LHCN-M2 (cell line): ENCODE measurements at regions not wholly inside any gene's neighbourhood (a gene's known extent, or its start where the extent isn't known, plus 50 kb on each side); places are given as distances from the start of the nearest gene placed in this dataset.

Experiments used
- DNase-seq: peaks from one replicate; pipeline ENCODE4 v3.0.0-alpha.2; 2012; ENCODE audit warnings: low read depth

DNA sequence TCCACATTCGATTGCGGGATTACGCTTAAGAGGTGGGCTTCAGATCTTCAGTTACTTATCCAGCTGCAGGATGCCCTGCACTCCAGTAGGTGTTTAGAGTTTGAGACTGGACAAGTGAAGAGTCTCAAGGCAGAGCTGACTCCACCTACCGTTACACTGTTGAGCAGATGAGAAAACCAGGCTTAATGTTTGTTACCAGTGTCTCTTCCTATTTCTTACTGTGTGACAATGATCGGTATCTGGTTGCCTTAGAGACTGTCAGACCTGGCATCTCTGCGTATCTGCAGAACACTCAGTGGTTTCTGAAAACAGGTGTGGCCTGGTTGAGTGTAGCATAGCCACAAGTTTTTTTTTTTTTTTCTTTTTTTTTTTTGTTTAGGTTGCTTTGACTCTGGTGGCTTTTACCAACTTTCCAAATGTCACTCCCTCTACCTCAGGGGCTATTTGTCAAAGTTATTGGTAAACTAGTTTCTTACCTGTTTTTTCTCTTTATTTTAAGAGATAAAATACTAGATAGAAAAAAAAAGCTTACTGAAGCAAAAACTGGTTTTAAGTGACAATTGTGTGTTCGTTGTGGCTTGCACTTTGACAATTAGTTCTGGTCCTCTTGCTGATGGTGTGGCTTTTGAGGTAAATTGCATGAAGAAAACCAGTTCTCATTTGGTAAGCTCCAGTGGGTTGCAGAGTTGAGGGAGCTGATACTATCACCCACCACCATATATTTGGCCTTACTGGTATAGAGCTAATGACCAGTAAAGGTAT lies 284.8 kb downstream of the ETS1 start:
- DNase-seq, result no peak

DNA sequence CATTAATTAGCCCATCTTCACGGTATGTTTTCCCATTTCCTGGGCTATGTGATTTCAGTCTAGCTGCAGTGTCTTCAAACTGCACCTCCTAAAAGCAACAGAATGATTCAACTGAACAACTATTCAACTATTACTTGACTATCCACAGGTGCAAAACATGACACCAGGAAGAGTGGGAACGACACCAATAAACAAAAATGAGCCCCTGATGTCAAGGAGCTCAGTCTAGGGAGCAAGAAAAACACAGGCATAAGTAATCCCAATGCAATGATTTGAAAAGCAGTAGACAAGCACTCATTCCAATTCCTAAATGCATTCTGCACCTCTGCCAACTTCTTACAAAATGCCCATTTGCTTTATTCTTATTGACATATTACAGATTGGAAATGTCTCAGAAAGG lies 285.6 kb downstream of the ETS1 start:
- no peak for DNase-seq

DNA sequence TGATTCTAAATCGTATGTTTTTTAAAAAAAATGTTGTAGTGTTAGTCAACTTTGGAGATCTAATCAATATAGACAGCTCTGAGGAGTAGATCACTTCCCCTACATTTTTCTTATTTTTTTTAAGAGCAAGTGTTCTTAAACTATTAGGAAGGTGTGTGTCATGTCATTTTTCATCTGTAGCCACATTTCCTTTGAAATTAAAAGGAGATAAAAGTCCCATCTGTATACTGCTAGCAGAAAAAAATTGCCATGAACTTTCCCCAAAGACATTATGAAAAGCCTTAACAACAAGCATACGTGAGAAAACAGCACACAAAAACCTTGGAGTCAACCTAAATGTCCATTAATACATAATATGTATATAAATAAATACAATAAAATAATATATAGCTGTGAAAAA lies 286.6 kb downstream of the ETS1 start:
- no peak for DNase-seq

DNA sequence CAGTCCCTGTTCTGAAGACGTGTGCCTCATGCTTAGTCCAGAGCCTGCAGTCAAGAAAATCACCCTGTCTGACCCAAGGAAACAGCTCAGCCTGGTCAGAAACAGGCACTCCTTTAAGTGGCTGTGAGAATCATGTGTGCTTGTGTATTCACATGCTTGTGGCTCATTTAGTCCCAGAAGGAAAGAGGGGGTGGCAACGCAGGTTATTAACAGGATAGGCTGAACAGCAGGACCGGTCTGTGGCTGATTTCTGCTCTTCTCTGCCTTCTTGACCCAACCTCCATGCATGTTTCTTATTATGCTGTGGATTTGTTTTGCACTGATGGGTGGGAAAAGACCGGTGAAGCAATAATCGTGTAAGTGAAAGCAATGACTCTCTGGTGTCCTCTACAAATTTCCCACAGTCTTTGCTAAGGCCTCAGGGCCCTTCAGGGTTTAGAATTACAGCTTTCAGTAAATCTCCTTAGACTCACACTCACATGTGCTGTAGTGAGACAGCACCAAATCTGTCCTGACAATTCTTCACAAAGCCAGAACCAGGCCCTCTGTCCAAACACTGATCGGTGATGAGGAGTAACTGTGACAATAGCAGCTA lies 288.1 kb downstream of the ETS1 start:
- peak; percentile 18 for DNase-seq

DNA sequence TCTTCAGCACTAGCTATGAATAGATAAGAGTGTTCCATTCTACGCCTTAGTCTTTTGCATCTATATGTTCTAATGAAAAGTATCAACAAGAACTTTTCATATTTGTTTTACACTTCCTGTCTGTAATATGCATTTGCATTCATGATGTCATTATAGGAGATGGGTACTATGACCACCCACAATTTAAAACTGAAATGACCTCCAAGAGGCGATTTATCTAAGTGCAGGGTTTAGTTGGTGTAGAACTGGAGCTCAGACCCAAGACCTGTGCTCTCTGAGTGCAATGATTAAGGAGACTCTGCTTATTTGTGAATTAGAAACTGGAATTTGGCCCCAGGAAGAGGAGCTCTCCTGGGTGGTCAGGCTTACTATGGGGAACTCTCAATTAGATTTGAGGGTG lies 289.1 kb downstream of the ETS1 start:
- no peak for DNase-seq

DNA sequence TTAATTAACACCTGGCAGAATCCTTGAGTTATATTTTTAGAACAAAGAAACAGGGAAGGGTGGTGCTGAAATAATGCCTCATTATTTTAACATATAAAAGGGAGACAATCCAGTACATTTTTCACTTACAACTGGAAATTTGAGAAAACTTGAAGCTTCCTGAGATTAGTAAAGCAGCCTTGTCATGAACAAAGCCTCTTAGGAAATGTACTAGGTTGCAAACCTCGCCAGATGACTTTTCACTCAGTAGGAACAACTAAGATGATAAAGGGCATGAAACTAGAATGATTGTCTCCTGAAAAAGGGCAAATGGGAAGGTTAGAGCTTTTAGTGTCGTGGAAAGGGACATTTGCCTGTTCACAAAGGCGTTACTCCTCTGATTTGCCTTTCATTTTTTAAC lies 289.6 kb downstream of the ETS1 start:
- no peak for DNase-seq

DNA sequence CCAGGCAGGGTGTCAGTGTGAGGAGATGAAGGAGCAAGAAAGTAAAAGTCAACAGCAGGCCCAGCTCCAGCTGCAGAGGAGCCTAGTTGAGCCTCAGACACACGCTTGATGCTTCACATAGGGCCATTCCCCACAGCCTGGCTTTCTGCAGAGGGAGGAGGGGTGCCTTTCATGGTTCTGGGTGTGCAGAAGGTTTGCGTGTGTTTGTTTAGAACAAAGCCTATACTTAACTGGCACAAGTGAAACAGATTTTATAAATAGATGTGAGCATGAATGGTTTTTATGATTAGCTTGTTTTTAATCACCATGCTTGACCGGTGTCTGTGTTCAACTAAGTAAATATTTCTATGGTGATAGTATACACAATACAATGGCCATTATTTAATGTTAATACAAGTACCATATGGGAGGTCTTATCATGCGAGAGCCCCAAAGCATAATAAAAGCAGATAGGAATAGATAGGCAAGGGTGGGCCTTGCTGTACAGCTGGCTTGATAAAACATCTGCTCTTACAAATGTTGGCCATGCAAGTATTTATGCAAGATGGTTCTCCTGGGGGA lies 290.2 kb downstream of the ETS1 start:
- DNase-seq, result no peak

DNA sequence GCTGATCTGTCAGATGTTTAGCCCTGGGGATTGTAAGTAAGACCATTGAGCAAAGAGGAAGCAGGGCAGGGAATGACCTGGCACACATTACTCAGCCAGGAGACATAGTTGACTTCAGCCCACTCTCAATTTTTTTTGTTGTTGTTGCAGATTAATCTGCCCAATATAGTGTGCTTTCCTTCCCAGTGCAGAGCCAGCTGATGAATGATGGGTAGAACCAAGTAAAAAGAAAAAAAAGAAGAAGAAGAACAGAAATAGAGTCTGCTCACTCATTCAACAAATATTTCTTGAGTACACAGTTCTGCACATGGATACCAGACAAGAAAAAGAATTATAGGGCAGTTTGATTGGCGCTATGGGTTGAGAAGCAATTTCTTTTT lies 292.7 kb downstream of the ETS1 start:
- no peak for DNase-seq

DNA sequence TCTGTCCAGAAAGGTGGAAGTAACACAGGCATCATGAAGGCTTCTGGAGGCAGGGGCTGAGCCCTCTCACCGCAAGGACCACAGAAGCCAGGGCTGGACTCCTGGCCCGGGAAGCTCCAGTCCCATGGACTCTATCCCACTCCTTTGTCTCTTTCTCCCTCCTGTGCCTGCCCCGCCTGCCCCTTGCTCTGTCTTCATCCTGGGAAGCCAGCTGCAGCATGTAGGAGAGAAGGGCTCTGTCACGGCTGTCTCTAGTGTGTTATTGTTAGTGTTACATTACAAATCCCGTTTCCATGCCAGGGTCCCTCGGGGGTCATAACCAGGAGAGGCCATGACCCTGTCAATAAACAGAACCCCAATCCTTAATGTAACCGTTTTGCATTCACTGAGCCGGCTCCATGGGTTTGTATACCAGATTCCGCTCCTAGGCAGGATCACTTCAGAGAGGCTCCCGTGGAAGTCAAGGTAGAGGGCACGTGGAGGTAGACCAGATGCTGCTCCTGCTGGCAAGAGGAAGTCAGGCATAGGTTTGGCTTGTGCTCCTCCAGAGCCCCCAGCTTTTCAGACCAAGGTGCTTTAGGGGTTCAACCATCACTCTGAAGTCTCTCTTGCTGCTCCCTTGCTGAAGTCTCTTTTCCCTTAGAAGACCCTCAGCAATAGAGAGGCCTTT lies 293.2 kb downstream of the ETS1 start:
- DNase-seq, result no peak

DNA sequence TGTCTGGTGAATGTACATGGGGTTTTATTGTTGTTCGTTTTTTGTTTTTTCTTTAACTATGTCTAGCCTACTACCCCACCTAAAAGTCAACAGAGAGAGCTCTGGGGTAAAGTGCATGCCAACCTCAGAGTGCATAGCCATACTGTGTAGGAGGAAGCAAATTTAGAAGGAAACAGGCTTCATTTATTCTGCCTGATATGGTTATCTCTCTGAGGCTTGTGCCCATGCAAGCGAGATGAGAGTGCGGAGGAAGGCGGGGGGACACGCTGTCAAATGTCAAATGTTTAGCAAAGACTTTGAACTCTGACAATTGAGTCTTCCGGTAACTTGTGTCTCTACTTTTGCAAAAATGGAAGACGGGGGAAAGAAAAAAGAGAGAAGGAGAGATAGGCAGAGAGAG lies 295.5 kb downstream of the ETS1 start:
- no peak for DNase-seq

DNA sequence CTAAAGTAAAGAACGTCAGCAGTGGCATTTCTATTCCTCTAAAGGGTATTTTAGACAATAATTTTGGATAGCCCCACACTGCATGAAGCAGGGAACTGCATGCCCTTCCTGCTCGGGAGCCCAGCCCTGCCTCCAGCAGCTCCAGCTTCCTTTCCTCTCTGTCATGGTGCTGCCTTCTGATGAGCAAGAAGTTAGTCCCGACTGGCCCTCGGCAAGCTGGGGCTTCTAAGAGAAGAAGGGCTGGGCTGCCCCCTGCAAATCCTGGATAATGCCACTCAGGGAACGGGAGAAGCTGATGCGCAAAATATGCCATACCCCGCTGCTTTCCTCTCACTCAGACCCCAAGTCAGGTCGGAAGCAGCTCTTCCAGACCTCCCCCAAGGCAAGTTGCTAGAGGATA lies 296.4 kb downstream of the ETS1 start:
- no peak for DNase-seq

DNA sequence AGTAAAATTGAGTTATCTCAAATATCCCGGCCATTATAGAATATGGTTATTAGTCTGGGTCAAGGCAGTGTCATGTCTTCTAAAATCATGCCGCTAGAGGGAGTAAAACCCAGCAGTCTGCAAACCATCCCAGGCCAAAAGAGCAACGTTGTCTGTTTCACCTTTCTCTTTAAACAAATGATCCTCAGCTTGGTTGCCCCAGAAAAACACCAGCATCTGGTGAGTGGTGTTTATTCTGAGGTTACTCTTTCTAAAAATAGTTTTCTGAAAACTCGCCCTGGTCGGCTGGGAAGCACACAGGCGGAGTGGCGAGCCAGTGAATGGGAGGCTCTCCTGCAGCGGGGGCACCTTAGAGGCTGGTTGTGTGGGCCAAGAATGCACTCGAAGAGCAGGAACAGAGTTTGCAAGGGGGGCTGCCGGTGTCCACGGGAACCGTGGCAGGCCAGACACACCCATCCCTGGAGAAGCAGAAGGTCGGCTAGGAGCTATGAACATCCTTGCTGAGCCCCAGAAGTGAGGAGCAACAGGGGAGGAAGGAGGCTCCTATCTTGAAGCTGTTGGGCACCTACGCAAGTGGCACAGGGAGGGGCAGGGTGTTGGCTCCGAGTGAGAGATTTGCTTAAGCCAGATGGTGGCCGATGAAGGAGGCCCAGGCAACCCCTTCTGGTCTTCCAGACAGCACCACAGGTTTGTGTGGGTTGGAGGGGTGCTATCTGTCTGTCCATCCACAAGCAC lies 297.1 kb downstream of the ETS1 start:
- DNase-seq, result peak; percentile 75

DNA sequence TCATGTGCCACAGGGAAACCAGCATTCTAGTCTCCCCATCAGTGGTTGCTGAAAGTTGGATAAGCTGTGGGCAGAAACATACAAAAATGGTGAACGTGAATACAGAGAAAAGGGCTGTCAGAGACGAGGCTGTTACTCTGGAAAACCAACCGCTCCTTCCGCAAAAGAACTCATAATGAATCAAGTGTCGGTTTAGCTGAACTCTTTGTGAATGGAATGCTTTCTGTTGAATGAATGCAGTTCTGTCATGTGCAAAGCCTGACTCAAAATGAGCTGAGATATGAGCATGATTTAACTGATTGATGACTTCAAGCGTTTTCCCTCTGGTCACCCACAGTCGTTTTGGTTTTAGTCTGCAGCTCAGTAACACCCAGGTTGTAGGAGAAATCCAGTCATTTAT lies 298.3 kb downstream of the ETS1 start:
- no peak for DNase-seq

DNA sequence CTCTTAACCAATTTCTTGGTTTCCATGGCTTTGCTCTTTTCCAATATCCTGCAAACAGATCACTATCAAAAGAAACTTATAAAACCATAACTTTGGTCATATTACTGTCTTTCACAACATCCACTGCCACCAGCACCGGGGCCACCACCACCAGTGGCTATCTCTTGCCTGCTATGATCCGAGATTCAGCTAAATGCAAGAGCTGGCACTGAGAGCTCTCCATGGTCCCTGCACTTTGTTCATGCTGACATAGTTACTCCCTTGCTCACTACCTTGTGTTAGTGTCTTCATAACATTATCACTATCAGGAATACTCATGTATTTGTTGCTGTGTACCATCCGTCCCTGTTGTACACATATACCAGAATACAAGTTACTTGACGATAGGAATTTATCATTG lies 299.0 kb downstream of the ETS1 start:
- DNase-seq, result no peak

DNA sequence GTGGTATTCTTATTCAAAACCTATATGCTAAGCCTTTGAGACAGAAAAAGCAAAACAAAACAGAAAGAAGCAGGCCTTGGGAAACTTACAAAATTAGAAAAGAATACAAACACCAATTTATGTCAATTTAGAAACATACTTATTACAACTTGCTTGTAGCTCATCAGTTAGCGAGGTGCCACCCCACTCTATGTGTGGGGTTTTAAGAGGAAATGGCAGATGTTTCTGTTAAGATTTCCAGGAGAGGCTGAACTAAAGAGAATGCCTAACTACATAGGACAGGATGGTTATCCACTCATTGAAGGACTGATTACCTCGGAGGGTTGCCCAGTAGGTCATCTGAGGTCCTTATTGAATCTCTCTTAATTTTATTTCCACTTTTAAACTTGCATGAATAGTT lies 302.0 kb downstream of the ETS1 start:
- DNase-seq, result no peak

DNA sequence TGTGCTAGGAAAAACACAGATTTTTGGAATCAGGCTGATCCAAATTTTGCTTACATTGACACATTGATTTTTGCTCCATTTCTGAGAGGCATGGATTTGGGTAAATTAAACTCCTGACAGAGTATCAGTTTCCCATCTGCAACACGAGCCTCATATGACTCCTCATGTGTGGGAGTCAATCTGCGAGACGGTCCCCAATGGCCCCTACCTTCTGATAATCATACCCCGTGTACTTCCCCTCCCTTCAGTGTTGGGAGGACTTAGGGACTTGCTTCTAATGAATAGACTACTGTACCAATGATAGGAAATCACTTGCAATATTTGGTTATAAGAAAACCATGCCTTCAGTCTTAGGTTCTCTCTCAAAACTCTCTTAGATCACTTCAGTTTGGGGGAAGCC lies 302.7 kb downstream of the ETS1 start:
- DNase-seq, result no peak

DNA sequence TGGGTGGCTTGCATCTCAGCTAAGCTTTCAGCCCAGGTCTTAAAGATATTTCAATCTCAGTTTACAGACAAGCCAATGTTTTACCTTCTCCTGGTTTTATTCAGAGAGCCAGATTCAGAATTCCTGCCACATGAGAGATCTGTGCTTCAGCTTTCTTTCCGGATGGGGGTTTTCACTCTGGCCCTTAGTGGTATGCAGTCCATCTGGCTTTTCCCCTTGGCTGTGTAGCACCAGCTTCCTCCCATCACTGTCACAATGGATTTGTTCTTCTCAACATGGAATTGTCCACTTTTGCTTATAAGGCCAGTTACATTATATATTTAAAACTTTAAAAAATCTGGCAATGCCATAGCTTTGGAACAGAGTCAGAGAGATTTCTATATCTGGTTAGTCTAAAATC lies 303.9 kb downstream of the ETS1 start:
- peak; percentile 15 for DNase-seq

DNA sequence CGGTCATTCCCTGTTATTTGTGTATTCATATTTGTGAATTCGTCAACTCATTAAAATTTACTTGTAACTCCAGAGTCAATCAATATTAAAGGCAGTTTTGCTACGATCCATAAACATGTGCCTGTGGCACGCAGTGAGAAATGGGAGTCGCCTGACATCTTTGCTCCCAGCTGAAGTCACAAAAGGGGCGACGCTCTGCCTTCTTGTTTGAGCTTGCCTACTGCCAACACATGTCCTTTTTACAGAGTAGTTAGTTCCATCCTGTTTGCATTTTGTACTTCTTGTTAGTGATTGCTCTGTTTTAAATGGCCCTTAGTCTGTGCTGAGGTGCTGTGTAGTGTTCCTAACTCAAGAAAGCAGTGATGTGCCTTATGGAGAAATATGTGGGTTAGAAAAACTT lies 305.3 kb downstream of the ETS1 start:
- no peak for DNase-seq

DNA sequence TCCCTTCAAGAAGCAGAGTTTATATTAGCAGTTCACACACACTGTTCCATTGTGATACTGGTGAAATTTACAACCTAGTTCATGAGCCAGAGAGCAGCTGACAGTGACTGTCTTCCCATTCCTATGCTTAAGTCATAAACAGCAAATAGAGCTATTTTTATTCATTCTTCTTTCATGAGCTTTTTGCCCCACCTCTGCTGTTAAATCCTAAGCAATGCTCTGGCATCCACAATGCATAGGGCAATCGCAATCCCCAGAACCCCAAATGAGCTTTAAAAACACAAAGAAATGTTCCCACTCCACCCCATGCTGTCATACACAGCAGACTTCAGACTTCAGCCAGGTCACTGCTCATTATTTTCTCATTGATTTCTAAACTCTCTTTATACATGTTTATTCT lies 307.5 kb downstream of the ETS1 start:
- peak; percentile 53 for DNase-seq

DNA sequence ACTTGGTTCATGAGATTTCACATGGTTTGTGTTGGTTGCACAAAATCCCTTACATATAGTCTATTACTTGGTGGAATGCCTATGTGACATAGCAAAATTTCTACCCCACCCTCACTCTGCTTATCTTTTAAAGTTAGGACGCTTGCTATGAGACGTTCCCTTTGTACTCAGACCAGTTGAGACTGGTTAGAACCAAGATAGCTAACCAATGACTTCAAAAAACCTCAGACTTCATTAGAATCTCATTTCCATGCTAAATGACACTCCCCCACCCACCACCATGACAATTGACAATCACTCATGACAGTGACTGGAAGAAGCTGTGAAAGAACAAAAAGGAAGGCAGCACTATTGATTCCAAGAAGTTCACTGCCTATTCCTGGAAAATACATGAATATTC lies 313.6 kb downstream of the ETS1 start:
- DNase-seq, result no peak

DNA sequence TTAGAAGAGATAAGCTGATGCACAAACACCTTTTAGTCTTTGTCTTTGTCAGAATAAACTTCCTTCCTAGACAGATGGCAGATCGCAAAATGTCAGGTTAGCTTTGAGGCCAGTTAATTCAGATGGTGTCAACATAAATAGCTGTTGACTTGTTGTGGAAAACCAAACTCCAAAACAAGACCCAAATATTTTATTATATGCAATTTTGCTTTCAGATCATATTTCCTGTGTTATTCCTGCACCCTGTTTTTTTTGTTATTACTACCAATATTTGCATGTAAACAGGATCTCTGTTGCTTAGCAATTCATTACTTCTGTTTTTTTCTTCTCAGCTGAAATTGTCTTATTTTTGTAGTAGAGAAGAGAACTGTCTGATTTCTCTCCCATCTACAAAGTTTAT lies 316.0 kb downstream of the ETS1 start:
- DNase-seq, result peak; percentile 8

DNA sequence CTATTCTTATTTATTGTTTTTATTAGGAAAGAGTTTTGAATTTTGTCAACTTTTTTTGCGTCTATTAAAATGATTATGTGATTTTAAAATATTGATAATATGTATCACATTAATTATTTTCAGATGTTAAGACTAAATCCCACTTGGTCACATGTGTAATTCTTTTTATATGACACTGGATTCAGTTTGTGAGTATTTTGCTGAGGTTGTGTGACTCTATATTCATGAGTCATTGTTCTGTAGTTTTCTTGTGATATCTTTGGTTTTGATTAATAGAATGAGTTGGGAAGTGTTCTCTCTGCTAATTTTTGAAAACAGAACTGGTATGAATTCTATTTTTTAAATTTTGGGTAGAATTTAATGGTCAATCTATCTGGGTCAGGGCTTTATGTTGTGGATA lies 317.9 kb downstream of the ETS1 start:
- DNase-seq, result peak; percentile 14
